HEK293 (cell line): ENCODE measurements at regions not wholly inside any gene's neighbourhood (a gene's known extent, or its start where the extent isn't known, plus 50 kb on each side); places are given as distances from the start of the nearest gene placed in this dataset.

Experiments
- CTCF ChIA-PET: fragments of 350-600 bp; formaldehyde crosslinking; extraction: SDS; loops from one replicate; lab custom pipeline; 2021; ENCODE audit warnings: antibody characterized with exemption; lab: Yijun Ruan, JAX
- POLR2A ChIA-PET: fragments of 300-600 bp; formaldehyde crosslinking; extraction: SDS; loops from one replicate; lab custom pipeline; 2020; ENCODE audit warnings: antibody characterized with exemption, inconsistent platforms; lab: Yijun Ruan, JAX
- H3K27ac ChIP-seq: fragments of 200-500 bp; sonication (Bioruptor generic); 2 replicates; pipeline ENCODE4 v1.5.1; 2014; ENCODE audit warnings: low read depth, low read length, control low read depth, inconsistent platforms; ENCODE audit errors: extremely low read depth
- H3K36me3 ChIP-seq, 2 experiments: fragments of 200-500 bp in 1 of 2; sonication (Bioruptor generic) in 1 of 2; 1 replicate in 1 of 2; 2 replicates in 1 of 2; pipeline ENCODE4 v1.5.1; 2014 to 2017; ENCODE audit warnings: inconsistent platforms in 2 of 2, low read length in 2 of 2; ENCODE audit not compliant: control insufficient read depth in 2 of 2, insufficient read depth in 1 of 2
- H3K4me1 ChIP-seq: fragments of 200-500 bp; sonication (Bioruptor generic); 2 replicates; pipeline ENCODE4 v1.5.1; 2014; ENCODE audit warnings: mild to moderate bottlenecking, low read length, inconsistent platforms; ENCODE audit not compliant: control insufficient read depth, insufficient read depth
- H3K4me3 ChIP-seq: 2 replicates; pipeline ENCODE4 v1.5.1; 2011; ENCODE audit warnings: low read depth, mild to moderate bottlenecking, control low read depth, low read length, moderate library complexity
- H3K9me3 ChIP-seq: fragments of 200-500 bp; sonication (Bioruptor generic); 2 replicates; pipeline ENCODE4 v1.5.1; 2014; ENCODE audit warnings: low read depth, low read length, inconsistent platforms; ENCODE audit not compliant: control insufficient read depth, insufficient read depth
- CTCF ChIP-seq: fragments of 450-650 bp; formaldehyde crosslinking; IDR thresholded peaks from 2 replicates; pipeline ENCODE4 v1.5.1; 2016; ENCODE audit warnings: missing biosample characterization, missing genetic modification characterization
- GFI1B ChIP-seq: fragments of 450-650 bp; formaldehyde crosslinking; IDR thresholded peaks from 2 replicates; pipeline ENCODE4 v1.5.1; 2016; ENCODE audit warnings: missing biosample characterization, missing genetic modification characterization
- GLI4 ChIP-seq: fragments of 450-650 bp; formaldehyde crosslinking; IDR thresholded peaks from 2 replicates; pipeline ENCODE4 v1.5.1; 2016; ENCODE audit warnings: missing biosample characterization, missing genetic modification characterization
- OVOL3 ChIP-seq: fragments of 450-650 bp; formaldehyde crosslinking; IDR thresholded peaks from 2 replicates; pipeline ENCODE4 v1.5.1; 2016; ENCODE audit warnings: missing biosample characterization, missing genetic modification characterization
- REPIN1 ChIP-seq: fragments of 450-650 bp; formaldehyde crosslinking; IDR thresholded peaks from 2 replicates; pipeline ENCODE4 v1.5.1; 2017; ENCODE audit warnings: missing biosample characterization, missing genetic modification characterization, low read depth
- REST ChIP-seq: fragments of 450-650 bp; formaldehyde crosslinking; IDR thresholded peaks from 2 replicates; pipeline ENCODE4 v1.5.1; 2016; ENCODE audit warnings: missing biosample characterization, missing genetic modification characterization
- SALL2 ChIP-seq: fragments of 450-650 bp; formaldehyde crosslinking; IDR thresholded peaks from 2 replicates; pipeline ENCODE4 v1.5.0; 2017; ENCODE audit warnings: missing biosample characterization, mild to moderate bottlenecking, missing genetic modification characterization, borderline replicate concordance
- SCRT1 ChIP-seq: fragments of 450-650 bp; formaldehyde crosslinking; IDR thresholded peaks from 2 replicates; pipeline ENCODE4 v1.5.1; 2016; ENCODE audit warnings: missing biosample characterization, missing genetic modification characterization, borderline replicate concordance
- SCRT2 ChIP-seq: fragments of 450-650 bp; formaldehyde crosslinking; IDR thresholded peaks from 2 replicates; pipeline ENCODE4 v1.5.1; 2016; ENCODE audit warnings: missing biosample characterization, missing genetic modification characterization
- WT1 ChIP-seq: fragments of 450-650 bp; formaldehyde crosslinking; IDR thresholded peaks from 2 replicates; pipeline ENCODE4 v1.5.1; 2016; ENCODE audit warnings: missing biosample characterization, missing genetic modification characterization
- ZNF112 ChIP-seq: fragments of 450-650 bp; formaldehyde crosslinking; IDR thresholded peaks from 2 replicates; pipeline ENCODE4 v1.5.0; 2017; ENCODE audit warnings: missing biosample characterization, missing genetic modification characterization
- ZNF114 ChIP-seq: fragments of 450-650 bp; formaldehyde crosslinking; IDR thresholded peaks from 2 replicates; pipeline ENCODE4 v1.5.0; 2017; ENCODE audit warnings: missing biosample characterization, missing genetic modification characterization
- ZNF132 ChIP-seq: fragments of 450-650 bp; formaldehyde crosslinking; IDR thresholded peaks from 2 replicates; pipeline ENCODE4 v1.5.1; 2017; ENCODE audit warnings: missing biosample characterization, missing genetic modification characterization, borderline replicate concordance
- ZNF140 ChIP-seq: fragments of 450-650 bp; formaldehyde crosslinking; IDR thresholded peaks from 2 replicates; pipeline ENCODE4 v1.5.1; 2016; ENCODE audit warnings: missing biosample characterization, missing genetic modification characterization
- ZNF24 ChIP-seq: fragments of 450-650 bp; formaldehyde crosslinking; IDR thresholded peaks from 2 replicates; pipeline ENCODE4 v1.5.1; 2016; ENCODE audit warnings: missing biosample characterization, missing genetic modification characterization
- ZNF280D ChIP-seq: fragments of 450-650 bp; formaldehyde crosslinking; IDR thresholded peaks from 2 replicates; pipeline ENCODE4 v1.5.1; 2016; ENCODE audit warnings: missing biosample characterization, missing genetic modification characterization
- ZNF350 ChIP-seq: fragments of 450-650 bp; formaldehyde crosslinking; IDR thresholded peaks from 2 replicates; pipeline ENCODE4 v1.5.0; 2017; ENCODE audit warnings: missing biosample characterization, mild to moderate bottlenecking, missing genetic modification characterization
- ZNF394 ChIP-seq: fragments of 450-650 bp; formaldehyde crosslinking; IDR thresholded peaks from 2 replicates; pipeline ENCODE4 v1.5.1; 2016; ENCODE audit warnings: missing biosample characterization, missing genetic modification characterization, mild to moderate bottlenecking, moderate library complexity, borderline replicate concordance
- ZNF404 ChIP-seq: fragments of 450-650 bp; formaldehyde crosslinking; IDR thresholded peaks from 2 replicates; pipeline ENCODE4 v1.5.1; 2017; ENCODE audit warnings: missing biosample characterization, missing genetic modification characterization
- ZNF560 ChIP-seq: fragments of 450-650 bp; formaldehyde crosslinking; IDR thresholded peaks from 2 replicates; pipeline ENCODE4 v1.5.1; 2017; ENCODE audit warnings: missing biosample characterization, missing genetic modification characterization, borderline replicate concordance
- ZNF561 ChIP-seq: fragments of 450-650 bp; IDR thresholded peaks from 2 replicates; pipeline ENCODE4 v1.5.1; 2018; ENCODE audit warnings: missing biosample characterization, missing genetic modification characterization, borderline replicate concordance
- ZNF610 ChIP-seq: fragments of 450-650 bp; formaldehyde crosslinking; IDR thresholded peaks from 2 replicates; pipeline ENCODE4 v1.5.1; 2016; ENCODE audit warnings: missing biosample characterization, missing genetic modification characterization, borderline replicate concordance
- ZNF664 ChIP-seq: fragments of 450-650 bp; formaldehyde crosslinking; IDR thresholded peaks from 2 replicates; pipeline ENCODE4 v1.5.1; 2016; ENCODE audit warnings: missing biosample characterization, missing genetic modification characterization
- TF ChIP-seq, protein P1 (sequence below): fragments of 450-650 bp; formaldehyde crosslinking; IDR thresholded peaks from 2 replicates; pipeline ENCODE4 v1.5.1; 2016; ENCODE audit warnings: missing biosample characterization, missing genetic modification characterization
- TF ChIP-seq, protein P2 (sequence below): fragments of 450-650 bp; formaldehyde crosslinking; IDR thresholded peaks from 2 replicates; pipeline ENCODE4 v1.5.1; 2016; ENCODE audit warnings: missing biosample characterization, missing genetic modification characterization, low read depth

- Histone ChIP-seq H3K27ac (no peak overlapping the region), H3K4me3 (no peak overlapping the region), H3K36me3 (no peaks in the 10 kb centered on the region), H3K4me1 (peaks cover 37% of the 10 kb centered on the region), H3K9me3 (no peaks in the 10 kb centered on the region)
- TF ChIP-seq SALL2 (tag by site-specific recombination) (no peak), WT1 (tag by site-specific recombination) (no peak), ZNF560 (tag by site-specific recombination) (no peak), ZNF114 (tag by site-specific recombination) (no peak), ZNF140 (tag by site-specific recombination) (no peak), ZNF112 (no peak), GFI1B (tag by site-specific recombination) (no peak), CTCF (no peak), OVOL3 (tag by site-specific recombination) (no peak), ZNF132 (tag by site-specific recombination) (no peak), ZNF664 (tag by site-specific recombination) (peak; percentile 88), ZNF394 (tag by site-specific recombination) (no peak), ZNF561 (tag by site-specific recombination) (no peak), SCRT1 (tag by site-specific recombination) (peak; percentile 95), ZNF404 (no peak), REPIN1 (tag by site-specific recombination) (no peak), ZNF280D (tag by site-specific recombination) (no peak), ZNF610 (tag by site-specific recombination) (no peak), SCRT2 (tag by site-specific recombination) (peak; percentile 95), ZNF24 (tag by site-specific recombination) (no peak), ZNF350 (no peak), REST (no peak), GLI4 (tag by site-specific recombination) (no peak)
- TF ChIP-seq, protein P1, sequence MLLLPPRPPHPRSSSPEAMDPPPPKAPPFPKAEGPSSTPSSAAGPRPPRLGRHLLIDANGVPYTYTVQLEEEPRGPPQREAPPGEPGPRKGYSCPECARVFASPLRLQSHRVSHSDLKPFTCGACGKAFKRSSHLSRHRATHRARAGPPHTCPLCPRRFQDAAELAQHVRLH (tag by site-specific recombination) = no peak
- TF ChIP-seq, protein P2, sequence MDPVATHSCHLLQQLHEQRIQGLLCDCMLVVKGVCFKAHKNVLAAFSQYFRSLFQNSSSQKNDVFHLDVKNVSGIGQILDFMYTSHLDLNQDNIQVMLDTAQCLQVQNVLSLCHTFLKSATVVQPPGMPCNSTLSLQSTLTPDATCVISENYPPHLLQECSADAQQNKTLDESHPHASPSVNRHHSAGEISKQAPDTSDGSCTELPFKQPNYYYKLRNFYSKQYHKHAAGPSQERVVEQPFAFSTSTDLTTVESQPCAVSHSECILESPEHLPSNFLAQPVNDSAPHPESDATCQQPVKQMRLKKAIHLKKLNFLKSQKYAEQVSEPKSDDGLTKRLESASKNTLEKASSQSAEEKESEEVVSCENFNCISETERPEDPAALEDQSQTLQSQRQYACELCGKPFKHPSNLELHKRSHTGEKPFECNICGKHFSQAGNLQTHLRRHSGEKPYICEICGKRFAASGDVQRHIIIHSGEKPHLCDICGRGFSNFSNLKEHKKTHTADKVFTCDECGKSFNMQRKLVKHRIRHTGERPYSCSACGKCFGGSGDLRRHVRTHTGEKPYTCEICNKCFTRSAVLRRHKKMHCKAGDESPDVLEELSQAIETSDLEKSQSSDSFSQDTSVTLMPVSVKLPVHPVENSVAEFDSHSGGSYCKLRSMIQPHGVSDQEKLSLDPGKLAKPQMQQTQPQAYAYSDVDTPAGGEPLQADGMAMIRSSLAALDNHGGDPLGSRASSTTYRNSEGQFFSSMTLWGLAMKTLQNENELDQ (tag by site-specific recombination) = no peak
- ChIA-PET POLR2A (no interaction called here), CTCF (interaction anchor here (0.5 to 1.1 kb wide), 4 partner anchors 34 to 1373 kb away, joined by 3 read pairs; partner anchors contain the start of gene SIPA1L2)
These were observed 126.4 kb downstream of the SIPA1L2 start for GRCh38 chr1:232503497-232503896.
